HepG2 (cell line): ENCODE measurements at regions not wholly inside any gene's neighbourhood (a gene's known extent, or its start where the extent isn't known, plus 50 kb on each side); places are given as distances from the start of the nearest gene placed in this dataset.

Experiments used
- ATAC-seq: fragments of 200-7000 bp; cut with Tn5 transposase; 3 replicates; pipeline ENCODE4 v1.9.1; 2020; ENCODE audit warnings: mild to moderate bottlenecking, moderate library complexity
- BruUV-seq: library from RNA; stranded (reverse); fragments of 400-500 nt; replicated peaks from 2 replicates; lab custom pipeline; 2021; lab: Mats Ljungman, UMichigan
- CTCF ChIA-PET: fragments of 300-600 bp; formaldehyde crosslinking; extraction: SDS; loops from one replicate; lab custom pipeline; 2021; ENCODE audit warnings: low total read pairs, inconsistent platforms, low intra/inter-chr PET ratio; lab: Yijun Ruan, JAX
- POLR2A ChIA-PET: fragments of 350-600 bp; sonication (Branson Sonifier 250); formaldehyde crosslinking; loops from one replicate; lab custom pipeline; 2020; ENCODE audit warnings: antibody characterized with exemption, inconsistent platforms; lab: Yijun Ruan, JAX
- DNase-seq: peaks from one replicate; pipeline ENCODE4 v3.0.0-alpha.2; 2015; ENCODE audit warnings: low spot score
- FAIRE-seq: peaks from 3 replicates; lab custom pipeline; 2011; peaks lifted over from hg19 to GRCh38; lab: Jason Lieb, UNC
- H2AFZ ChIP-seq: one replicate; pipeline ENCODE4 v1.6.1; 2011; ENCODE audit warnings: low read length, inconsistent platforms
- H3K27ac ChIP-seq: fragments of 300-600 bp; 3 replicates; pipeline ENCODE4 v1.8.0; 2011; ENCODE audit warnings: mixed run types, mild to moderate bottlenecking, mixed read lengths, low read length, inconsistent platforms; ENCODE audit not compliant: insufficient read depth; ENCODE audit errors: extremely low read length
- H3K27me3 ChIP-seq, 2 experiments: fragments of 200-600 bp in 1 of 2; 2 replicates in 1 of 2; 3 replicates in 1 of 2; pipeline versions ENCODE4 v1.6.0 to v1.8.0; 2011; ENCODE audit warnings: low read length in 2 of 2, mild to moderate bottlenecking in 2 of 2, moderate library complexity in 2 of 2, inconsistent platforms in 1 of 2; ENCODE audit not compliant: insufficient read depth in 2 of 2, control insufficient read depth in 1 of 2
- H3K36me3 ChIP-seq, 2 experiments: fragments of 200-600 bp in 1 of 2; replicated peaks in 1 of 2; 2 replicates in 1 of 2; 3 replicates in 1 of 2; pipeline versions ENCODE4 v1.5.1 to v1.8.0; 2011; ENCODE audit warnings: low read length in 2 of 2, inconsistent platforms in 1 of 2; ENCODE audit not compliant: insufficient read depth in 2 of 2, control insufficient read depth in 1 of 2
- H3K4me1 ChIP-seq: 2 replicates; pipeline ENCODE4 v1.5.1; 2012; ENCODE audit warnings: low read length, inconsistent platforms; ENCODE audit not compliant: insufficient read depth
- H3K4me2 ChIP-seq: 2 replicates; pipeline ENCODE4 v1.6.0; 2011; ENCODE audit warnings: low read depth, low read length, inconsistent platforms
- H3K4me3 ChIP-seq, 3 experiments: fragments of 200-600 bp in 1 of 3; sonication (generic), shearing (Covaris generic) in 1 of 3; replicated peaks in 1 of 3; 2 replicates each; pipeline ENCODE4 v1.5.1; 2011 to 2016; ENCODE audit warnings: low read length in 3 of 3, inconsistent platforms in 2 of 3, low read depth in 2 of 3, mild to moderate bottlenecking in 2 of 3, control low read depth in 1 of 3, mixed read lengths in 1 of 3; ENCODE audit not compliant: insufficient read depth in 1 of 3
- H3K79me2 ChIP-seq: one replicate; pipeline ENCODE4 v1.6.1; 2011; ENCODE audit warnings: low read length, inconsistent platforms; ENCODE audit not compliant: insufficient read depth
- H3K9ac ChIP-seq: 2 replicates; pipeline ENCODE4 v1.6.0; 2011; ENCODE audit warnings: mild to moderate bottlenecking, low read depth, low read length, inconsistent platforms; ENCODE audit not compliant: insufficient read depth
- H3K9me3 ChIP-seq: 2 replicates; pipeline ENCODE4 v1.5.1; 2012; ENCODE audit warnings: mild to moderate bottlenecking, low read length
- H4K20me1 ChIP-seq: 2 replicates; pipeline ENCODE4 v1.6.0; 2011; ENCODE audit warnings: inconsistent platforms, mild to moderate bottlenecking, low read length, moderate library complexity; ENCODE audit not compliant: insufficient read depth
- ETS1 ChIP-seq: sonication (generic); formaldehyde crosslinking; IDR thresholded peaks from 2 replicates; pipeline ENCODE4 v1.4.0; 2020; ENCODE audit warnings: missing genetic modification reagents
- HHEX ChIP-seq: IDR thresholded peaks from 2 replicates; pipeline ENCODE4 v1.6.1; 2016; ENCODE audit warnings: control low read depth
- MAFF ChIP-seq: IDR thresholded peaks from 2 replicates; pipeline ENCODE4 v1.6.1; 2011; ENCODE audit warnings: low read depth, low read length, improper control_type of control experiment
- ZBTB21 ChIP-seq: sonication (generic); formaldehyde crosslinking; IDR thresholded peaks from 2 replicates; pipeline ENCODE4 v1.4.0; 2020; ENCODE audit warnings: missing genetic modification reagents
- ZFY ChIP-seq: sonication (generic); formaldehyde crosslinking; IDR thresholded peaks from 2 replicates; pipeline ENCODE4 v1.4.0; 2020; ENCODE audit warnings: missing genetic modification reagents
- ZNF367 ChIP-seq: sonication (generic); formaldehyde crosslinking; IDR thresholded peaks from 2 replicates; pipeline ENCODE4 v1.4.0; 2020; ENCODE audit warnings: missing genetic modification reagents, borderline replicate concordance
- ZNF550 ChIP-seq: sonication (generic); formaldehyde crosslinking; IDR thresholded peaks from 2 replicates; pipeline ENCODE4 v1.4.0; 2020; ENCODE audit warnings: mild to moderate bottlenecking, missing genetic modification reagents, borderline replicate concordance
- ZNF577 ChIP-seq: sonication (generic); formaldehyde crosslinking; IDR thresholded peaks from 2 replicates; pipeline ENCODE4 v1.4.0; 2020; ENCODE audit warnings: mild to moderate bottlenecking, low read depth, missing genetic modification reagents, borderline replicate concordance
- WGBS: methylation state at CpG from one replicate; pipeline ENCODE4 v1.1.6; 2017; ENCODE audit warnings: low lambda C conversion rate; 5-methylcytosine and 5-hydroxymethylcytosine counted together
- in situ Hi-C: cut with HindIII; loops from 2 replicates; pipeline ENCODE4 v1.10.0; 2017; ENCODE audit warnings: low pct_unique_long_range_greater_than_20kb; ENCODE audit not compliant: extremely low pct_ligation_motif_present
- intact Hi-C: fragments of 100-400 bp; cut with micrococcal nuclease; formaldehyde crosslinking; loops from one replicate; pipeline ENCODE4 v1.10.0; 2022; ENCODE audit not compliant: unreplicated experiment

- no peaks in the 10 kb centered on the region for H3K79me2 ChIP-seq
- H3K27ac ChIP-seq: no peak overlapping the region
- no peak overlapping the region for H3K9ac ChIP-seq
- FAIRE-seq: no peak
- in situ Hi-C loops: no loop called here
- no peaks in the 10 kb centered on the region for H4K20me1 ChIP-seq
- ChIA-PET POLR2A (no interaction called here), CTCF (no interaction called here)
- TF ChIP-seq ZNF367 (CRISPR knock-in tag) (no peak), ZNF577 (no peak), ZNF550 (no peak)
- no peaks in the 10 kb centered on the region for H3K36me3 ChIP-seq
- no peaks in the 10 kb centered on the region for H3K4me1 ChIP-seq
- DNase-seq: no peak
- intact Hi-C loops: no loop called here
- WGBS: 0% methylated on average over 1 of the region's 1 CpG
- no peak overlapping the region for H2AFZ ChIP-seq
- no TSS peak for BruUV-seq
- no peaks in the 10 kb centered on the region for H3K9me3 ChIP-seq
- no peak for ATAC-seq
- H3K4me2 ChIP-seq: no peak overlapping the region
- H3K27me3 ChIP-seq: no peaks in the 10 kb centered on the region
- H3K4me3 ChIP-seq: no peak overlapping the region
Measured at GRCh38 chr17:71482625-71483024, 638.2 kb upstream of the SOX9 start.

GRCh38 chr17:71484546-71484945, 636.3 kb upstream of the SOX9 start:
- BruUV-seq: no TSS peak
- H3K27ac ChIP-seq: no peak overlapping the region
- POLR2A ChIA-PET: interaction anchor here (0.9 kb wide), 1 partner anchor 197 kb away, joined by 3 read pairs; no protein-coding TSS in a partner anchor

More at GRCh38 chr17:71484546-71484945, 636.3 kb upstream of the SOX9 start:
- H4K20me1 ChIP-seq: no peaks in the 10 kb centered on the region
- no peaks in the 10 kb centered on the region for H3K9me3 ChIP-seq
- H2AFZ ChIP-seq: no peak overlapping the region
- no peaks in the 10 kb centered on the region for H3K4me1 ChIP-seq
- CTCF ChIA-PET: no interaction called here
- intact Hi-C loops: no loop called here
- ATAC-seq: no peak
- DNase-seq: no peak
- no peak overlapping the region for H3K4me3 ChIP-seq
- H3K36me3 ChIP-seq: no peaks in the 10 kb centered on the region
- H3K9ac ChIP-seq: no peak overlapping the region
- WGBS: 0% methylated on average over 1 of the region's 1 CpG
- TF ChIP-seq ZFY (CRISPR knock-in tag) (no peak), ETS1 (CRISPR knock-in tag) (no peak), MAFF (0 out of 2 replicates have a peak, but pooled peaks have one; percentile 3), ZBTB21 (no peak), HHEX (no peak)
- TF ChIP-seq, all 625 proteins: peak for 1
- no peak overlapping the region for H3K4me2 ChIP-seq
- in situ Hi-C loops: no loop called here
- no peak for FAIRE-seq
- H3K27me3 ChIP-seq: no peaks in the 10 kb centered on the region
- no peaks in the 10 kb centered on the region for H3K79me2 ChIP-seq
